GM23248 (cell line): ENCODE measurements at regions not wholly inside any gene's neighbourhood (a gene's known extent, or its start where the extent isn't known, plus 50 kb on each side); places are given as distances from the start of the nearest gene placed in this dataset.

Source experiments
- DNase-seq: peaks from one replicate; pipeline ENCODE4 v3.0.0-alpha.2; 2015
- H2AFZ ChIP-seq: fragments of 200-600 bp; sonication (generic); 2 replicates; pipeline ENCODE4 v1.6.1; 2016; ENCODE audit warnings: antibody characterized with exemption
- H3F3A ChIP-seq: fragments of 200-600 bp; sonication (generic); 2 replicates; pipeline ENCODE4 v1.6.1; 2016; ENCODE audit warnings: mild to moderate bottlenecking, antibody characterized with exemption, mixed run types; ENCODE audit not compliant: insufficient read depth
- H3K27ac ChIP-seq: fragments of 200-600 bp; sonication (generic); 2 replicates; pipeline ENCODE4 v1.5.1; 2016; ENCODE audit warnings: mild to moderate bottlenecking
- H3K27me3 ChIP-seq: fragments of 200-600 bp; sonication (generic); replicated peaks from 2 replicates; pipeline ENCODE4 v1.6.1; 2016; ENCODE audit warnings: mild to moderate bottlenecking; ENCODE audit not compliant: insufficient read depth
- H3K36me3 ChIP-seq: fragments of 200-600 bp; sonication (generic); 2 replicates; pipeline ENCODE4 v1.6.1; 2016; ENCODE audit warnings: low read depth, mild to moderate bottlenecking
- H3K4me1 ChIP-seq: fragments of 200-600 bp; sonication (generic); 2 replicates; pipeline ENCODE4 v1.6.1; 2016; ENCODE audit warnings: mild to moderate bottlenecking; ENCODE audit not compliant: insufficient read depth
- H3K4me2 ChIP-seq: fragments of 200-600 bp; sonication (generic); one replicate; pipeline ENCODE4 v1.6.1; 2016; ENCODE audit warnings: mild to moderate bottlenecking; ENCODE audit not compliant: unreplicated experiment
- H3K4me3 ChIP-seq: fragments of 200-600 bp; sonication (generic); 2 replicates; pipeline ENCODE4 v1.5.1; 2016; ENCODE audit warnings: mild to moderate bottlenecking
- H3K79me2 ChIP-seq: fragments of 200-600 bp; sonication (generic); 2 replicates; pipeline ENCODE4 v1.6.1; 2016; ENCODE audit warnings: mild to moderate bottlenecking; ENCODE audit not compliant: insufficient read depth
- H3K9ac ChIP-seq: fragments of 200-600 bp; sonication (generic); 2 replicates; pipeline ENCODE4 v1.6.1; 2016; ENCODE audit warnings: mild to moderate bottlenecking
- H3K9me2 ChIP-seq: fragments of 200-600 bp; sonication (generic); 2 replicates; pipeline ENCODE4 v1.6.1; 2016; ENCODE audit warnings: mixed run types, mild to moderate bottlenecking, moderate library complexity; ENCODE audit not compliant: insufficient read depth
- H3K9me3 ChIP-seq: fragments of 200-600 bp; sonication (generic); one replicate; pipeline ENCODE4 v1.6.1; 2017; ENCODE audit warnings: low read depth
- H4K20me1 ChIP-seq: fragments of 200-600 bp; sonication (generic); 2 replicates; pipeline ENCODE4 v1.6.0; 2016; ENCODE audit not compliant: insufficient read depth
- EZH2 ChIP-seq: fragments of 200-600 bp; sonication (generic); IDR thresholded peaks from 2 replicates; pipeline ENCODE4 v1.6.1; 2018; ENCODE audit warnings: antibody characterized with exemption, mild to moderate bottlenecking; ENCODE audit not compliant: insufficient read depth, poor library complexity, severe bottlenecking
- EZH2phosphoT487 ChIP-seq: fragments of 200-600 bp; sonication (generic); IDR thresholded peaks from 2 replicates; pipeline ENCODE4 v1.6.1; 2018; ENCODE audit warnings: antibody characterized with exemption, moderate library complexity, mild to moderate bottlenecking, low read depth; ENCODE audit not compliant: insufficient read depth
- WGBS, 2 experiments: methylation state at CpG; one replicate each; pipeline ENCODE4 v1.1.6; 2015 to 2017; ENCODE audit warnings: low lambda C conversion rate in 2 of 2, low coverage in 1 of 2; ENCODE audit errors: missing lambda C conversion rate in 2 of 2; 5-methylcytosine and 5-hydroxymethylcytosine counted together
- in situ Hi-C: fragments of 300-500 bp; cut with MboI; formaldehyde crosslinking; loops from 2 replicates; pipeline ENCODE4 v1.15.0; 2020

GRCh38 chr13:89660752-89661151 lies 1686.7 kb upstream of the MIR17HG start:
- Histone ChIP-seq H2AFZ (no peak overlapping the region), H3K4me1 (no peaks in the 10 kb centered on the region), H3K27ac (no peak overlapping the region), H3K36me3 (no peaks in the 10 kb centered on the region), H3K9me2 (no peaks in the 10 kb centered on the region), H3F3A (no peaks in the 10 kb centered on the region), H3K79me2 (no peaks in the 10 kb centered on the region), H3K27me3 (no peaks in the 10 kb centered on the region), H3K4me2 (no peak overlapping the region), H4K20me1 (no peaks in the 10 kb centered on the region), H3K9ac (no peak overlapping the region), H3K4me3 (no peak overlapping the region), H3K9me3 (no peaks in the 10 kb centered on the region)
- in situ Hi-C loops: no loop called here
- TF ChIP-seq EZH2 (no peak), EZH2phosphoT487 (no peak)
- DNase-seq: no peak

- H3K9me3 ChIP-seq: no peaks in the 10 kb centered on the region
- H4K20me1 ChIP-seq: no peaks in the 10 kb centered on the region
- no peaks in the 10 kb centered on the region for H3K4me1 ChIP-seq
- no peak overlapping the region for H2AFZ ChIP-seq
- H3K27me3 ChIP-seq: no peaks in the 10 kb centered on the region
- H3K27ac ChIP-seq: no peak overlapping the region
- no peak overlapping the region for H3K4me2 ChIP-seq
- in situ Hi-C loops: no loop called here
- no peak overlapping the region for H3K9ac ChIP-seq
- H3K4me3 ChIP-seq: no peak overlapping the region
- no peaks in the 10 kb centered on the region for H3K79me2 ChIP-seq
- DNase-seq: no peak
- no peak for TF ChIP-seq EZH2
- TF ChIP-seq EZH2phosphoT487: no peak
- H3F3A ChIP-seq: no peaks in the 10 kb centered on the region
- no peaks in the 10 kb centered on the region for H3K9me2 ChIP-seq
- WGBS, 2 experiments: 19 to 27% methylated on average over 3 of the region's 3 CpGs
- no peaks in the 10 kb centered on the region for H3K36me3 ChIP-seq
Measured at GRCh38 chr13:89673789-89674311, 1673.6 kb upstream of the MIR17HG start.

GRCh38 chr13:89678466-89679121 lies 1668.9 kb upstream of the MIR17HG start:
- no peak overlapping the region for H3K4me2 ChIP-seq
- no peaks in the 10 kb centered on the region for H3K9me2 ChIP-seq
- no peak for TF ChIP-seq EZH2phosphoT487
- TF ChIP-seq EZH2: no peak
- no peak for DNase-seq
- H4K20me1 ChIP-seq: no peaks in the 10 kb centered on the region
- no peak overlapping the region for H2AFZ ChIP-seq
- no peaks in the 10 kb centered on the region for H3K79me2 ChIP-seq
- H3K4me1 ChIP-seq: no peaks in the 10 kb centered on the region
- H3K4me3 ChIP-seq: no peak overlapping the region
- H3K9me3 ChIP-seq: no peaks in the 10 kb centered on the region
- in situ Hi-C loops: no loop called here
- H3K36me3 ChIP-seq: no peaks in the 10 kb centered on the region
- no peak overlapping the region for H3K9ac ChIP-seq
- H3K27me3 ChIP-seq: no peaks in the 10 kb centered on the region
- 0 to 5% methylated on average over 2 of the region's 2 CpGs for WGBS, 2 experiments
- no peak overlapping the region for H3K27ac ChIP-seq
- no peaks in the 10 kb centered on the region for H3F3A ChIP-seq

- Histone ChIP-seq H3K27ac (no peak overlapping the region), H3K4me1 (no peaks in the 10 kb centered on the region), H3F3A (no peaks in the 10 kb centered on the region), H3K4me2 (no peak overlapping the region), H3K27me3 (no peaks in the 10 kb centered on the region), H3K4me3 (no peak overlapping the region), H3K9ac (no peak overlapping the region), H3K9me3 (no peaks in the 10 kb centered on the region), H3K36me3 (no peaks in the 10 kb centered on the region), H2AFZ (no peak overlapping the region), H4K20me1 (no peaks in the 10 kb centered on the region), H3K79me2 (no peaks in the 10 kb centered on the region), H3K9me2 (no peaks in the 10 kb centered on the region)
- no peak for TF ChIP-seq EZH2
- TF ChIP-seq EZH2phosphoT487: no peak
- in situ Hi-C loops: no loop called here
- no peak for DNase-seq
Measured at GRCh38 chr13:89684896-89685295, 1662.6 kb upstream of the MIR17HG start.

GRCh38 chr13:89686171-89686570 lies 1661.3 kb upstream of the MIR17HG start:
- H3K79me2 ChIP-seq: no peaks in the 10 kb centered on the region
- H4K20me1 ChIP-seq: no peaks in the 10 kb centered on the region
- H3K9me2 ChIP-seq: no peaks in the 10 kb centered on the region
- H3K4me2 ChIP-seq: no peak overlapping the region
- H3K27me3 ChIP-seq: no peaks in the 10 kb centered on the region
- no peak overlapping the region for H3K4me3 ChIP-seq
- H3K27ac ChIP-seq: no peak overlapping the region
- H3K36me3 ChIP-seq: no peaks in the 10 kb centered on the region
- no peak for DNase-seq
- H3K9me3 ChIP-seq: no peaks in the 10 kb centered on the region
- 62 to 71% methylated on average over 5 of the region's 5 CpGs for WGBS, 2 experiments
- no peak overlapping the region for H2AFZ ChIP-seq
- no peaks in the 10 kb centered on the region for H3K4me1 ChIP-seq
- in situ Hi-C loops: no loop called here
- H3K9ac ChIP-seq: no peak overlapping the region
- TF ChIP-seq EZH2 (no peak), EZH2phosphoT487 (no peak)
- H3F3A ChIP-seq: no peaks in the 10 kb centered on the region
